ENCODE measurements at regions not wholly inside any gene's neighbourhood (a gene's known extent, or its start where the extent isn't known, plus 50 kb on each side); places are given as distances from the start of the nearest gene placed in this dataset.

DNA sequence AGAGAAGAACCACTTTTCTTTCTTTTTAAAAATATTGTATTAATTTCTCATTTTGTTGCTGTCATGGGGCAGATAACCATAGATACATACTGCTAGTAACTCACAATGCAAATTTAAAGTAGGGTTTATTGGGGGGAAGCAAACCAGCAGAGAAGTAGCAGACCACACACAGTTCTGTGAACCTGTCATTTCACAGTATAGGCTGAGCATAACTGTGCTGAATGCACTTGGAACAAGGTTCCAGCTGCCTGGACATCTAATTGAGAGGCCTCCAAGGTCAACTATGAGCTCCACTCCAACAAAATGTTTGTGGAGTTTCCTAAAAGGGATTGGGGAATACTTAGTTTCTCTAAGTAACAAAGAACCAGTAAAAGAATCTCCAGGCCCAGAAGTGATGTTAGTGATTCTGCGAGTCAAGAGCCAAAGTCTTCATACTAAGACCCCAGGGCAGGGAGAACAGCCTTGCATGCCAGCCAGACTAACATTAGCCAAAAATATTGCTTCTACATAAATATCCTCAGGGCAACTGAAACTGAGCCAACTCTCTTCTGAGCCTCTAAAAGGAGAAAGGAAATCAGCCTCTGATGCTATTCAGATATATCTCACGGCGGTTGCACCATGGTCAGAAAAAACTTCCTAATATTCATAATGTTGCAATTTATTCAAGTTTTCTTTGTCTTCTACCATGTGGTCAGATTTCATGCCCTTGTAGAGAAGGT is 856.4 kb upstream of the ALCAM start:
- TF ChIP-seq, protein P1, sequence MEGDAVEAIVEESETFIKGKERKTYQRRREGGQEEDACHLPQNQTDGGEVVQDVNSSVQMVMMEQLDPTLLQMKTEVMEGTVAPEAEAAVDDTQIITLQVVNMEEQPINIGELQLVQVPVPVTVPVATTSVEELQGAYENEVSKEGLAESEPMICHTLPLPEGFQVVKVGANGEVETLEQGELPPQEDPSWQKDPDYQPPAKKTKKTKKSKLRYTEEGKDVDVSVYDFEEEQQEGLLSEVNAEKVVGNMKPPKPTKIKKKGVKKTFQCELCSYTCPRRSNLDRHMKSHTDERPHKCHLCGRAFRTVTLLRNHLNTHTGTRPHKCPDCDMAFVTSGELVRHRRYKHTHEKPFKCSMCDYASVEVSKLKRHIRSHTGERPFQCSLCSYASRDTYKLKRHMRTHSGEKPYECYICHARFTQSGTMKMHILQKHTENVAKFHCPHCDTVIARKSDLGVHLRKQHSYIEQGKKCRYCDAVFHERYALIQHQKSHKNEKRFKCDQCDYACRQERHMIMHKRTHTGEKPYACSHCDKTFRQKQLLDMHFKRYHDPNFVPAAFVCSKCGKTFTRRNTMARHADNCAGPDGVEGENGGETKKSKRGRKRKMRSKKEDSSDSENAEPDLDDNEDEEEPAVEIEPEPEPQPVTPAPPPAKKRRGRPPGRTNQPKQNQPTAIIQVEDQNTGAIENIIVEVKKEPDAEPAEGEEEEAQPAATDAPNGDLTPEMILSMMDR (IDR thresholded peaks at IDR 0.05; ENCODE audit: insufficient read depth, low read length): no peak
- TF ChIP-seq, protein P2, sequence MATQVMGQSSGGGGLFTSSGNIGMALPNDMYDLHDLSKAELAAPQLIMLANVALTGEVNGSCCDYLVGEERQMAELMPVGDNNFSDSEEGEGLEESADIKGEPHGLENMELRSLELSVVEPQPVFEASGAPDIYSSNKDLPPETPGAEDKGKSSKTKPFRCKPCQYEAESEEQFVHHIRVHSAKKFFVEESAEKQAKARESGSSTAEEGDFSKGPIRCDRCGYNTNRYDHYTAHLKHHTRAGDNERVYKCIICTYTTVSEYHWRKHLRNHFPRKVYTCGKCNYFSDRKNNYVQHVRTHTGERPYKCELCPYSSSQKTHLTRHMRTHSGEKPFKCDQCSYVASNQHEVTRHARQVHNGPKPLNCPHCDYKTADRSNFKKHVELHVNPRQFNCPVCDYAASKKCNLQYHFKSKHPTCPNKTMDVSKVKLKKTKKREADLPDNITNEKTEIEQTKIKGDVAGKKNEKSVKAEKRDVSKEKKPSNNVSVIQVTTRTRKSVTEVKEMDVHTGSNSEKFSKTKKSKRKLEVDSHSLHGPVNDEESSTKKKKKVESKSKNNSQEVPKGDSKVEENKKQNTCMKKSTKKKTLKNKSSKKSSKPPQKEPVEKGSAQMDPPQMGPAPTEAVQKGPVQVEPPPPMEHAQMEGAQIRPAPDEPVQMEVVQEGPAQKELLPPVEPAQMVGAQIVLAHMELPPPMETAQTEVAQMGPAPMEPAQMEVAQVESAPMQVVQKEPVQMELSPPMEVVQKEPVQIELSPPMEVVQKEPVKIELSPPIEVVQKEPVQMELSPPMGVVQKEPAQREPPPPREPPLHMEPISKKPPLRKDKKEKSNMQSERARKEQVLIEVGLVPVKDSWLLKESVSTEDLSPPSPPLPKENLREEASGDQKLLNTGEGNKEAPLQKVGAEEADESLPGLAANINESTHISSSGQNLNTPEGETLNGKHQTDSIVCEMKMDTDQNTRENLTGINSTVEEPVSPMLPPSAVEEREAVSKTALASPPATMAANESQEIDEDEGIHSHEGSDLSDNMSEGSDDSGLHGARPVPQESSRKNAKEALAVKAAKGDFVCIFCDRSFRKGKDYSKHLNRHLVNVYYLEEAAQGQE (IDR thresholded peaks at IDR 0.05; ENCODE audit: insufficient replicate concordance, low read depth): no peak
- no peak for TF ChIP-seq GABPA (IDR thresholded peaks at IDR 0.05; ENCODE audit: low read depth)
- TF ChIP-seq SPI1 (IDR thresholded peaks at IDR 0.05; ENCODE audit: borderline replicate concordance, low read depth): no peak
- TF ChIP-seq POLR2AphosphoS5 (IDR thresholded peaks at IDR 0.05; ENCODE audit: low read depth): no peak

All from HL-60 (cell line).